ENCODE measurements at regions not wholly inside any gene's neighbourhood (a gene's known extent, or its start where the extent isn't known, plus 50 kb on each side); places are given as distances from the start of the nearest gene placed in this dataset.
"Not testable (repeated sequence)": the region's sequence is repeated elsewhere in the genome, so short reads cannot be mapped to it uniquely, and the experiment has no call there.

DNA sequence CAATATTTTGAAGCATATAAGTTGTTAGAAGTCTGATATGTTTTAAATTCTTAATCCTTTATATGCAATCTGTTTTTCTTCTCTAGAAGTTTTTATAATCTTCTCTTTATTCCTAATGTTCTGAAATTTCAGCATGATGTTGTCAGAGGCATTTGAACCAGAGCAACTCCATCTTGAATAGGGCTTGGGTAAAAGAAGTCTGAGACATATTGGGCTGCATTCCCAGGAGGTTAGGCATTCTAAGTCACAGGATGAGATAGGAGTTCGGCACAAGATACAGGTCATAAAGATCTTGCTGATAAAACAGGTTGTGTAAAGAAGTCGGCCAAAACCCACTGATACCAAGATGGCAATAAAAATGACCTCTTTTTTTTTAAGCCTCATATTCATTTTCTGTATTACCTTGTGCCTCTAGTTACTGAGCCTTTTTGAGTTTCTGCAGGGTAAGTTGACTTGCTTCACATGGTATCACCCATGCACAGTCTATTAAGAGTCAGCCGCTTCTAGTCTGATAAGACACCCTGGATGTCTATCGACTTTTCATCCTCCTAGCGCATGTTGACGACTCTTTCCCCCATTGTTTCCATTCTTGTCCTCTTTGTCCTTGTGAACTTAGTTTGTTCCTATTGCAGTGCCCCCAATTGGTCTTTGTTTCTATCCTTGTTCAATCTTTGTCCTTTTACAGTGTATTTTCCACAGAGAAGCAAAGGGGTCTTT, 80.8 kb upstream of the RNU6-1 start:
- no peak for DNase-seq

DNA sequence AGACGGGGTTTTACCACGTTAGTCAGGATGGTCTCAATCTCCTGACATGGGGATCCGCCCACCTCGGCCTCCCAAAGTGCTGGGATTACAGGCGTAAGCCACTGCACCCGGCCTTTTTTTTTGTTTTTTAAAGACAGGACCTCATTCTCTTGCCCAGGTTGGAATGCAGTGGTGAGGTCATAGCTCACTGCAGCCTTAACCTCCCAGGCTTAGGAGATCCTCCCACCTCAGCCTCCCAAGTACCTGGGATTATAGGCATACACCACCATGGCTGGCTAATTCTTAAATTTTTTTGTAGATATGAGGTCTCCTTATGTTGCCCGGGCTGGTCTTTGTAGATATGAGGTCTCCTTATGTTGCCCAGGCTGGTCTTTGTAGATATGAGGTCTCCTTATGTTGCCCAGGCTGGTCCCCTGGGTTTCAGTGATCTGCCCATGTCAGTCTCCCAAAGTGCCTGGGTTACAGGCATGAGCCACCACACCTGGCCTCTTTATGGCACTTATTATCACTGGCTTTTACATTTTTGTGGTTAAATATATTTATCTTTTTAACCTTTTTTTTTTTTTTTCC, 82.3 kb upstream of the RNU6-1 start:
- no peak for DNase-seq

DNA sequence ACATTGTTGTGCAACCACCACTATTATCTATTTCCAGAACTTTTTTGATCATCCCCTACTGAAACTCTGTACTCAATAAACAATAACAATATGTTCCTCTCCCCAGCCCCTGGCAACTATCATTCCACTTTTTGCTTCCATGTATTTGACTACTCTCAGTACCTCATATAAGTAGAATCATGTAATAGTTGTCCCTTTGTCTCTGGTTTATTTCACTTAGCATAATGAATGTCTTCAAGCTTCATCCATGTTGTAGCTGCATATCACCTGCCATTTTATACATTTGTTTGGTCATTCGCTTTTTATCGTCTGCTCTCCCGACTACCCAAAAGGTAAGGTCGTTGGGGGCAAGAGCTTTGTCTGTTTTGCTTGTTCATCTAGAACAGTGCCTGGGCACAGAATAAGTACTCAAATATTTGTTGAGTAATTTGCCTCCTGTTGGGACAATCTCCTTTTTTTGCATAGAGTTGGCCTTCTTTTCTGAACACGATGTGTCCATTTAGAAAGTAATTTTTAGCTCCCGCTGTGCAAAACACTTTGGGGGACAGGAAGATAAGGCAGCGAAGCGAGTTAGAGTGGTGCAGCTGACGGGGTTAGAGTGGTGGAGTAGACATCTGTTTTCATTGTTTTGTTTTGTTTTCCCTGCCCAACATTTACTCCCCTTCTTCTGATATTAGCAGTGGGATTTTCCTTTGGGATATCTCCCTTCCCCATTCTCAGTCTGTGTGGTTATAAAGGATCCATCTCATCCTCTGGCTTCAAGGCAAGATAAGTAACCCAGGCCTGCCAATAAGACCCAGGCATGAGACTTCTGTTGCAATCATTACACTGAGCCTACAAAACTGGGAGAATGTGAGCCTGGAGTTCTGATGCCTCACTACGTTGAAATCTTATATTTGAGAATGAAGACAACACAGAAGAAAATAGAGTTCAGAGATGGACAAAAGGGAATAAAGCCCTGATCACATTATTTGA, 83.4 kb upstream of the RNU6-1 start:
- DNase-seq, result no peak

DNA sequence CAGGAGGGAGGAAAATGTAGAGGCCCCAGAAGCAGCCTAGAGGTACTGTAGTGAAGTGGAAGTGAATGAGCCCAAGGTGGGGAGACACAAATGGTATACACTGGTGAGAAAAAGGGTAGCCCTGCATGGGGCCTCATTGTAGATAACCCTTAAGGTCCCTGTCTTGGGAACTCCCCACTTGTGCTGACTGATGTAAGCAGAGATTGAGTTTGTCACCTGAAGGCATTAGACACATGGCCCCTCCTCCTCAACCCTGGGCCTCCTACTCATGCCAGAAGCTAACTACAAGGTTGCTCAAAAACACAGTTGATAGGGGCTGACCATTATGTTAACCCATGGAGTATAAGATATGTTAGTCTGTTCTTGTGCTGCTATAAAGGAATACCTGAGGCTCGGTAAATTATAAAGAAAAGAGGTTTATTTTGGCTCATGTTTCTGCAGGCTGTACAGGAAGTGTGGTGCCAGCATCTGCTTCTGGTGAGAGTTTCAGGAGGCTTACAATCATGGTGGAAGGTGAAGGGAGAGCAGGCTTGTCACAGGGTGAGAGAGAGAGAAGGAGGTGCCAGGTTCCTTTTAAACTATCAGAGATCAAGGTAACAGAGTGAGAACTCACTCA, 84.6 kb upstream of the RNU6-1 start:
- no peak for DNase-seq

DNA sequence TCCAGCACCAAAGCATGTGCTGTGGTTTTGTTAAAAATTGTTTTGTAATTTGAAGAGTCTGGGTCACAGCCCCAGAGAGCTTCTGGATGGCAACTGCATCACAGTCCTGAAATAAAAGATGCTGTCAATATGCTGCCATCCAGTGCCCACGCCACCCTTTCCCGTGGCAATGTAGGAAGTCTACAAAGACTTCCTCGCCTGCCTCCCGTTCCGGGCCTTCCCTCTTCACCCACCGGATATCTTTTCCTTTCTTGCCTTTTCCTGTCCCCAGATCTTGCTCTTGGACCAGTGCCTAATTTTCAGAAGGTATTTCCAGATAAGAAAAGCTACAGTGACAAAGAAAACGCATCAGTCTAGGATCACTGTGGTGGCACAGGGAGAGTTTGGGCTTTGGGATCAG, 85.3 kb upstream of the RNU6-1 start:
- no peak for DNase-seq

DNA sequence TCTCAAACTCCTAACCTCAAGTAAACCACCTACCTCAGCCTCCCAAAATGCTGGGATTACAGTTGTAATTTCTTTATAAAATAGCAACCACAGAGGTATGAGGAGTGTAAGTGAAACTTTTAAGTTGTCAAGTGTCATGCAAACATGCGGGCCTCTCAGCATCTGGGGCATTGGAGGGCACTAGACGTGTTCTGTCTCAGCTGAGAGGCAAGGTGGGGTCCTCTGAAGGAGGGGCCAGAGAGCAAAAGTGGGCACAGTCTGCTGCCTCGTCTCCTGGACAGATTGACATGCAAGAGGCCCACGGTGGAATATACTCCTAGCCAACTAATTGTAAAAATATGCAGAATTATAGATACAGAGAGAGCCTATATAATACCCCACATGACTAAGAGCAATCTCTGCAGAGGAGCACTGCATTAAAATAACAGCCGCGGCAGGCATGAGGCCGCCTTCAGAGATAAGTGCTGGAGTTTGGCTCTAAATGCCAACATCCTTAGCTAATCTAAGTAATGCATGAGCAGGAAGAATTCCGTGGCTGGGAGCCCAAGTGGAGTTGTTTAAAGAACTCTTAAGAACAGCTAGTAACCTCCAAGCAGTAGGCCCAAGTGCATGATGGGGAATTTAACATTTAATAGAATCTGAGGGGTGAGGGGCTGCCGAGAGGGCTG, 87.8 kb upstream of the RNU6-1 start:
- no peak for DNase-seq

DNA sequence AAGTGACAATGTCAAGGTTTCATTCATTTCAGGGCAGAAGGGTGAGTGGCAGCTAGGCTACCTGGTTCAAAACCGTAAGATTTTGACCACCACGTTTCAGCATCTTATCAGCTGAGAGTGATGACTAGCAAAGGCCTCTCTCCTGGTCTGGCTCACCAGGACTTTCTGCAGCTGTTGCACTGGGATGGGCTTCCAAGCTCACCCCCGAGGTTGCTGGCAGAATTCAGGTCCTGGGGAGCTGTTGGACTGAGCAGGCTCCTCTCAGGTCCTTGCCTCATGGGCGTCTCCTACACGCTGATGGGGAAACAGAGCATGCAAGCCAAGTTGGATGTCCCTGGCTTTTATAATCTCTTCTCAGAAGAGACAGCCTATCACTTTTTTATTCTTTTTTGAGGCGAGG, 88.8 kb upstream of the RNU6-1 start:
- DNase-seq, result no peak

DNA sequence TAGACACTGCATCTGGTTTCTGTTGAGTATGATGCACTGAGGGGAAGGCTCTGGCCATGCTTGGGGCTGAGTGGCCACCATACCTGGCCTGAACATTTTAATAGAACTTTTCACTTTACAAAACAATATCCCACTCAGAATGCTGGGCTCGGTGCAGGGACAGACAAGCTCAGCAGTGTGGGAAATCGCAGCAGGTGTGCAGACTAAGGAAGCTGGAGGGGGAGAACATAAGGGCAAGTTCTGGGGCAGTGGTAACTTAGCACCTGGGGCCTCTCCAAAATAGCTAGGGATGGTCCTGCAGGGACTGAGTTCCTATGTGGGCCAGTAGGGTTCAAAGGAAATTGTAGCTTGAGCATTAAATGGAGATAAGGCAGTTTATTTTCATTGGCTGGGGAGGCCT, 90.9 kb upstream of the RNU6-1 start:
- no peak for DNase-seq

DNA sequence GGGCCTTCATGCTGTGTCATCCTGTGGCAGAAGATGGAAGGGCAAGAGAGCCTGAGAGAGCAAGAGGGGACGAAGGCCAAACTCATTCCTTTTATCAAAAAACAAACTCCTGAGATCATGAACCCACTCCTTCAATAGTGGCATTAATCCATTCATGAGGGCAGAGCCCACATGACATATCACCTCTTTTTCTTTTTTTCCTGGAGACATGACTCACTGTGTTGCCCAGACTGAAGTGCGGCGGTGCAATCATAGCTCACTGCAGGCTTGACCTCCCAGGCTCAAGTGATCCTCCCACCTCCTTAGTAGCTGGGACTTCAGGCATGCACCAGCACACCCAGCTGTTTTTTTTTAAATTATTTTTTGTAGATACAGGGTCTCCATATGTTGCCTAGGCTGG, 92.0 kb upstream of the RNU6-1 start:
- no peak for DNase-seq

DNA sequence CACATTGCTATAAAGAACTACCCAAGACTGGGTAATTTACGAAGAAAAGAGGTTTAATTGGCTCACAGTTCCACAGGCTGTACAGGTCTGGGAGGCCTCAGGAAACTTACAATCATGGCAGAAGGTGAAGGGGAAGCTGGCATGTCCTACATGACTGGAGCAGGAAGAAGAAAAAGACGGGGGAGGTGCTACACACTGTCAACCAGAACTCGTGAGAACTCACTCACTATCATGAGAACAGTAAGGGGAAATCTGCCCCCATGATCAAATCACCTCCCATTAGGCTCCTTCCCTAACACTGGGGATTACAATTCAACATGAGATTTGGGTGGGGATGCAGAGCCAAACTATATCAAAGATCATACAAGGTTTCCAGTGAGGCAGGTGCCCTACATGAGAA, 94.3 kb upstream of the RNU6-1 start:
- DNase-seq, result not testable (repeated sequence)

DNA sequence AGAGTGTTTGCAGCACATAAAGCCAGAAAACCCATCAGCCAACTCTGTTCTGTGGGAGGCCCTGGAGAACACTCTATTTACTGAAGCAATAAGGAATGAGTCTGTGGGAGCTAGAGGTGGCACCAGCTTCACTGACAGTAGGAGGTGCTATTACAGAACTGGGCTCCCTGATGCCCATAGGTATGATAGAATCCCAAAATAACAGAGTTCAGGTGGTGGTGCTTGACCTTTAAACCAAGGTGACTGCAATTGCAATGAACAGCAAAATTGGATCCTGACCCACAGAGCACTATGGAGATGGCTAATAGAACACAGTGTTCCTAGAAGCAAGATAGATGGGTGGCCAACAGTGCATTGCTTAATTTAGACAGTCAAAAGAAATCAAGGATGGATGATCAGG, 95.4 kb upstream of the RNU6-1 start:
- no peak for DNase-seq

DNA sequence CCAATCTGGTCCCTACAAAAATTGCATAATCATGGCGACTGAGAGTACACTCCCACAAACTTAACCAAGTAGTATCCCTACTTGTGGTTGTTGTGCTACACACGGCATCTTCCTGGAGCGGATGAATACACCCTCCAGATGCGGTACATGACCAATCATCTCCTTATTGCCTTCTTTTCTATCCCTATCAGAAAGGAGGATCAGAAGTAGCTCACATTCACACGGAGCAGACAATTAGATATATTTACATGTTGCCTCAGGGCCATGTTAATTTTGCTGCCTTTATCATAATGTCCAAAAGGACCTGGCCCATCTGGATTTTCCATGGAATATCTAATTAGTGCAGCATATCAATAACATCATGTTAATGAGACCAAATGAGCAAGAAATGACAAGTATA, 96.4 kb upstream of the RNU6-1 start:
- DNase-seq, result no peak

DNA sequence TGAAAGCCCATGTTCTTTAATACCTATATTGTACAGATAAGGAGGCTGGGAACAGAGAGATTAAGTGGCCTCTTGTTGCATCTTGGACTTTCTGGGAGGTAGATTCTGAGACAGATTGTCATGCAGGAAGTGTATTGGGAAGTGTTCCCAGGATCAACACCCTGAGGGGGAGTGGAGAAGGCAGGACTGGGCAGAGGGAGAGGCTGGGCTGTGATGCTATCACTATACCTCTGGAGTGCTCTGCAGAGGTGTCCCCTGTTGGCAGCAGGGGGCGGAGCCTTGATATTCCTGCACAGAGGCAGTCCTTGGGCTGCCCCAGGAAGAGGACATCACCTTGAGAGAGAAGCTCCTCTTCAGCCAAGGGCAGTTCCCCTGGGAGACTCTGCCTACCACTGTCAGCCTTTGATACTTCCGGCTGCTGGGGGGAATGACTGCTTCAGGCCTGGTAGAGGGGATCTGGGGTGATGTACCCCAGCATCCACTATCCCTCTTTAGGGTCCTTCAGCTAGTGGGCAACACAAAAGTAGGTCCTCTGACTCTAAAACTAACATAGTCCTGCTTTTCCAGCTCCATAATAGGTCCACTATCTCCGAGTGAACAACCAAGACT, 97.4 kb upstream of the RNU6-1 start:
- DNase-seq, result no peak

DNA sequence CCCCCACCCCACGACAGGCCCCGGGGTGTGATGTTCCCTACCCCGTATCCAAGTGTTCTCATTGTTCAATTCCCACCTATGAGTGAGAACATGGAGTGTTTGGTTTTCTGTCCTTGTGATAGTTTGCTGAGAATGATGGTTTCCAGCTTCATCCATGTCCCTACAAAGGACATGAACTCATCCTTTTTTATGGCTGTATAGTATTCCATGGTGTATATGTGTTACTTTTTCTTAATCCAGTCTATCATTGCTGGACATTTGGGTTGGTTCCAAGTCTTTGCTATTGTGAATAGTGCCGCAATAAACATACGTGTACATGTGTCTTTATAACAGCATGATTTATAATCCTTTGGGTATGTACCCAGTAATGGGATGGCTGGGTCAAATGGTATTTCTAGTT, 99.3 kb upstream of the RNU6-1 start:
- DNase-seq, result not testable (repeated sequence)

DNA sequence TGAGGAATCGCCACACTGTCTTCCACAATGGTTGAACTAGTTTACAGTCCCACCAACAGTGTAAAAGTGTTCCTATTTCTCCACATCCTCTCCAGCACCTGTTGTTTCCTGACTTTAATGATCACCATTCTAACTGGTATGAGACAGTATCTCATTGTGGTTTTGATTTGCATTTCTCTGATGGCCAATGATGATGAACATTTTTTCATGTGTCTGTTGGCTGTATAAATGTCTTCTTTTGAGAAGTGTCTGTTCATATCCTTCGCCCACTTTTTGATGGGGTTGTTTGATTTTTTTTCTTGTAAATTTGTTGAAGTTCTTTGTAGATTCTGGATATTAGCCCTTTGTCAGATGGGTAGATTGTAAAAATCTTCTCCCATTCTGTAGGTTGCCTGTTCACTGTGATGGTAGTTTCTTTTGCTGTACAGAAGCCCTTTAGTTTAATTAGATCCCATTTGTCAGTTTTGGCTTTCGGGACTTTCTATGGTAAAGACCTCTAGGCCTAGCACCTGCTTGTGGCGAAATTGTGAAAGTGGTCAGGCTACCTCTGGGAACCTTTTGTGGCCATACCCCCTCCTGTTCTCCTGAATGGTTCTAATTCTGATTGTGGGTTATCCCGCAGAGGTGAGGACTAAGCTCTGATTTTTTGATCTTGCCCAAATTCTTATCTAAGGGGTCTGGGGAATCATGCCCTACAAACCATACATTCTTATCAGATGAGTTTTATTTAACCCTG, 99.9 kb upstream of the RNU6-1 start:
- DNase-seq, result not testable (repeated sequence)

DNA sequence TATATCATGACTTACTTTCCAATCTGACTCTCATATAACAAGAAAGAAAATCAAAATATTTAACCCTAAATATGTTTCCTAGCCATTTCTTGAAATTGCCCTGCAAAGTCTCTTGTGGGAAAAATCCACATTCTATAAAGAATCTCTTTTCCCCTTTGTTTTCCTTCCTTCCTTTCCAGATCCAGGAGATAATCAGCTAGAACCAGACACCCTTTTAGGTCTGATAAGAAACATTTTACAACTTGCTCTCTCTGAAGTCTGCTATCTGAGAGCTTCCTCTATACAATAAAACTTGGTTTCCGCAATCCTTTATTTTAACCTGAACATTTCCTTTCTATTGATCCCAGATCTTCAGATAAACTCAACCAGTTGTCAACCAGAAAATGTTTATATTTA, 100.5 kb upstream of the RNU6-1 start:
- no peak for DNase-seq

DNA sequence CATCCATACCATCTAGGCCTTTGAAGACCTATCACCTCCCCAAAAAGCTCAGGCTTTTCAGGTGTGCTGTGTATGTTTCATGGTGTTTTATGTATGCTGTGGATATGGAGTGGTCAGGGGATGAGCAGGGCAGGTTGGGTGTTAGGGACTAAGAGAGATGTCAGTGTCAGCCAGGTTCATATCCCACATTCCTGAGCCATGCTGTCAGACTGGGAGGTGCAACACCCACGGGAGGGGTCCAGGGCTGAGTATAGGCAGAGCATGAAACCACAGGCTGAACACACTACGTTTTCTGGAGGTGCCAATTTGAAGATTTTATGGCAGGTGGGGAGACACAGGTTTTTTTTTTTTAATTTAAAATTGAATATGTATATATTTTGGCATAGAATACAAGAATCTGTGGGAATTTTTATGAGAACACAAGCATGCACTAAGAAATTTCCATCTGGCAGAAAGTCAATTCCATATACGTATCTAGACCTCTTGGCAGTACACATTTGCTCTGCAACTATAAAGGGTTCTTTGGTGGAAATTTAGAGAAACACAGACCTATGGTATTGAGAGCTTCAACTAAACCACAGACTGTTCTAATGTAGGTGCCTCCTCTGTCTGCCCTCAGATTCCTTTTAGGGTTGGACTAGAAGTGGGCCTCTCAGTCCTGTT, 101.9 kb upstream of the RNU6-1 start:
- DNase-seq, result no peak

DNA sequence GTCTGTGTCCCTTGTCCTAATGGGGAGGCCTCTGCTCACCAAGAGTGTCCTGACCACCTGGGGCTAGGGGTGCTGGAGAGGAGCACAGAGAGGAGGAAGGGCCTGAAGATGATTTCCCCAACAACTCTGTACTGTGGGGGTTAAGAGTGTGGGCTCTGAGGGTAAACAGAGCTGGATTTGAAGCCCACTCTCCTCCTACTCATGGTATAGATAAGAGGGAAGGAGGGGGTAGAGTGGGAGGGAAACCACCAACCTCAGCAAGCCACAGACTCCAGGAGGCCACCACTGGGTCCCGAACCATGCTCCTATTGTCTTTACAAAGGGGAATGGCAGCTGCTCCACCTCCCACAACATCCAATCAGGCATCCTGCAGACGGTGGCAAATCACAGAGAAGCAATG, 103.6 kb upstream of the RNU6-1 start:
- DNase-seq, result no peak

DNA sequence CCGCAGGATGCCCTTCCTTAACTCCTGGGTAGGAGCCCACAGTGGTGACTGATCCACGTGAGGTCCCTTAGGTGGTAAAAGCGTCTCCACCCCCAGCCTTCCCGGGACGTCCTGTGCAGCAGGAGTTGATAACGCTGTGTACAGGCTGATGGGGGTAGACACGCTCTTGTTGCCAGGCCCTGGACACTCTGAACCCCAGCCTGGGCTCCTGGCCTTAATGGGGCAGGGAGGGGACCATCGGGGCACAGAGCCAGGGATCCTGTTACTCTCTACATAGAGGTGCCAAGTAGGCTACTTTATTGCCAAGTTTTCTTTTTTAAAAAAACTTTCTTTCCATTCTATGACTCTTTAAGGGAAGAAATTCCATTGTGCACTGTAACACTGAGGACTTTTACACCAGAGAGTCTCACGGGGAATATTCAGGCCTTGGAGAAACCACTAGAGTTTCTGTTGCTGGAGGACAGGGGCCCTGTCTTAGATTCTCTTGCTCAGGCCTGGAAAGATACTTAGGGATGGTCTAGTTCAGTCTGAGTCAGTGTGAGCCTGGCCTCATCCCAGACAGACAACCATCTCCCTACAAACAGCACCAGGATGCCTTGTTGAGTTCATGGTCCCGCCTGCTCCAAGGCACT, 104.3 kb upstream of the RNU6-1 start:
- no peak for DNase-seq

DNA sequence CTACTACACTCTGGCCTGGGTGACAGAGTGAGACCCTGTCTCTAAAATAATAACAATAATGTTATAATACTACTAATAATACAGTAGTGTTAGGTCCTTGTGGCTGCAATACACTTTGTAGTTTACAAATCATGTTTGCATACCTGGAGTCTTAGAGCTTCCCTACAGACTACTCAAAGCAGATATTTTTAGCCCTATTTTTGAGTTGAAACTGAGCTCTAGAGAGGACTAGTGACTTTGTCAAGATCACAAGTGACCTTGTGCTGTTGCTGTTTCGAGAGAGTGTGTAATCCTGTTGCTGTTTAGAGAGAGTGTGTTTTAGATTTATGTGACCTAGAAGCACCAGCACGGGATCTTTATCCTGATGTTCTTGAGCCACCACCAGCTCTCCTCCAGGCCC, 105.3 kb upstream of the RNU6-1 start:
- DNase-seq, result no peak

All from activated CD4-positive, alpha-beta T cell treated with anti-CD3 and anti-CD28 coated beads, Interleukin-2, amount 50 U/mL, for 48 hours (primary cell).